T-helper 1 cell (primary cell): ENCODE measurements at regions not wholly inside any gene's neighbourhood (a gene's known extent, or its start where the extent isn't known, plus 50 kb on each side); places are given as distances from the start of the nearest gene placed in this dataset.

Source experiments
- DNase-seq, 5 donors: peaks; one replicate each; pipeline ENCODE4 v3.0.0-alpha.2; 2012 to 2020

DNA sequence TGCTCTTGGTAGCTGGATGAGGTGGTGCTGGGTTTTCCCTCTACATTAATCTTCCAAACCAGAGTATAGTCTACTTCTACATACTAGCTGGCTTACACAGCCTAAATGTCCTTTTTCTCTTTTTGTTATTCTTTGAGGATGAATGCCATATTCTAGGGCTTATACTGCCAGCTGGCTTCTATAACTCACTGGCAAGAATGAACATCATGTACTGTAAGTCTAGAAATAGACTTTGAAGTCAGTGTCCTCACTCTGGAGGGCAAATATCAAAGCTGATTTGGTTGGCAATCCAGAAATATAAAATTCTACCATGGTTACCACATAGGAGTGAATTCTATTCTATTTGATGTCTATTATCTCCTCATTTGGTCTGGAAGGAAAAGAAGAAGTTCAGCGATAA lies 251.7 kb upstream of the TYRP1 start:
- no peak for DNase-seq

- DNase-seq, result no peak
Measured at GRCh38 chr9:12448246-12448645, 244.9 kb upstream of the TYRP1 start.

DNA sequence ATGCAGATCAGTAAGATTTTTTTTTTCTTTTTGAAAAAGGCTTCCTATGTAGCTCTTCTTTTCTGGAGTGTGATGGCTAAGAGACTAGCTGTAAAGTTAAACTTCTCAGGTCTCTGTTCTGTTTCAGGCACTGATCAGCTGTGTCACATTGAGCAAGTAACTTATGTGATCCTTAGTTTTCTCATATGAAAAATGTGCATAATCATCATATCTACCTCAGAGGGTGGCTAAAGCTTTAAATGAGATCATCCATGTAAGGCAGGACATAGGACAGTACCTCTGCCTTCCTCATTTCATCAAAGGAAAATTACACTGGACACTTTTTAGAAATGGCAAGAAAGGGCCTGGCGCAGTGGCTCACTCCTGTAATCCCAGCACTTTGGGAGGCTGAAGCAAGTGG lies 235.9 kb upstream of the TYRP1 start:
- no peak for DNase-seq

DNA sequence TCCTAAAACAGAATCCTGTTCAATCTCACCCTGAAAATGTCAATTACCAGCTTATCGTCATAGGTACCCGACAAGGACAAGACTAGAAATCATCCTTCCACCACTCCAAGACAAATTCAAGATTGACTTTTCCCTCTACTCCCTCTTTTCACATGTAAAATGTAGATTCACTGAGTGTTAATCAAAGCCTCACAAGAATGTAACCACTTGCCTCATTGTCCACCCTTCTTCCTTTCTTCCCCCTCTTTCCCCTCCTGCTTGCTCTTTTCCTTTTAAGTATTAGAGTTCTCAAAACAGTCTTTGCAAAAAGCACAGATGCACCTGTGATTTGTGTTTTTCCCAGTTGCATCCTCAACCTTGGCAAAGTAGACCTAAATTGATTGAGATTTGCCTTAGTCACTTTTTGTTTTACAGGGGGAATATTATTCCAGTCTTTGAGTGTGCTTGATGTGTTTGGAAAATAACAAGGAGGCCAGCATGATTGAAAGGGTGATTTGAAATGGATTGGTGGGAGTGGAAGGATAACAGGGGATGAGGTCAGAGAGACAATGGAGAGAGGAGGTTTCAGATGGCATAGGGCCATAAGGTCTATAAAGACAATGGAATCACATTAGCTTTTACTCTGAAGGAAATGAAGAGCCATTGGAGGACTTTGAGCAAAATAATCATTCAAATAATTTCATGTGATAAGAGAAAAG lies 231.3 kb upstream of the TYRP1 start:
- DNase-seq, result no peak

DNA sequence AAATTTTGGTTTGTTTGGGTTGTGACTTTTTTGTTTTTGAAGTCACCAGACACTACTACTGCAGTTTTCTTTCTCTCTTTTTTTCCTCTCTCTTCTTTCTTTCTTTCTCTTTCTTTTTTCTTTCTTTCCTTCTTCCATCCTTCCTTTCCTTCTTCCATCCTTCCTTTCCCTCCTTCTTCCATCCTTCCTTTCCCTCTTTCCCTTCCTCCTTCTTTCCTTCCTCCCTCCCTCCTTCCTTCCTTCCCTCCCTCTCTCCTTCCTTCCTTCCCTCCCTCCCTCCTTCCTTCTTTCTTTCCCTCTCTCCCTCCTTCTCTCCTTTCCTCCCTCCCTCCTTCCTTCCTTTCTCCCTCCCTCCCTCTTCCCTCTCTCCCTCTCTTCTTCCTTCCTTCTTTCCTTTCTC lies 230.3 kb upstream of the TYRP1 start:
- no peak for DNase-seq

GRCh38 chr9:12463641-12464040 lies 229.5 kb upstream of the TYRP1 start:
- DNase-seq, result no peak

GRCh38 chr9:12464400-12464799 lies 228.8 kb upstream of the TYRP1 start:
- DNase-seq, result no peak

GRCh38 chr9:12464910-12465512 lies 228.2 kb upstream of the TYRP1 start:
- DNase-seq, result no peak

DNA sequence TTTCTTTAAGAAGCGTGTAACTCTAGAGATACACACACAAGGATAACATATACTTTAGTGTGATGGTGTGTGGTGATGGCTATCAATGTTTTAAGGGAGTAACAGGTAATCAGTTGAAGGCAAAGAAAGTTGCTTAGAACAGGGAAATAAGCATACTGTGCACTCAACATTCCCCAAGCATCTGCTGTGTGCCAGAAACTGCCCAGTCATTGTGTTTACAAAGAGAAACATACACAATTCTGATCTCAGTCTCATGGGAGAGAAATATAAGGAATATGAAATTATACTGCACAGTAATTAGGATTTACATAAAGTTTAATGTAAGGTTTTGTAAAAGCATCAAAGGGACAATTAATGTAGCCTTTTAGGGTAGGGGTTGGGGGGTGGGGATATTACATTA lies 224.1 kb upstream of the TYRP1 start:
- DNase-seq, result no peak

GRCh38 chr9:12494411-12494810 lies 198.8 kb upstream of the TYRP1 start:
- no peak for DNase-seq

DNA sequence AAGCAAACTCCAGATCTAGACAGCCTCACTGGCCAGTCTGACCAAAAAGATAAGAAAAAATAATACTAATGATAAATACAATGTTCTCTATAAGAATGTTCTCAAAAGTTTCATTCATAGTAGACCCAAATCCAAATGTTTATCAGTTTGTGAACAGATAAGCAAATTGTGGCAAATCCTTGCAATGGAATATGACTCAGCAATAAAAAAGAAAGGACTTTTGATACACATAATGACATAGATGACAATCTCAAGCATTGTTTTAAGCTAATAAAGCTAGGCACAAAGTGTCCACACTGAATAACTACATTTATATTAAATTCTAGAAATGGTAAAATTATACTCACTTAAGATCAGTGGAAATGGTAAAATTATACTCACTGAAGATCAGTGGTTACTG lies 195.4 kb upstream of the TYRP1 start:
- no peak for DNase-seq

DNA sequence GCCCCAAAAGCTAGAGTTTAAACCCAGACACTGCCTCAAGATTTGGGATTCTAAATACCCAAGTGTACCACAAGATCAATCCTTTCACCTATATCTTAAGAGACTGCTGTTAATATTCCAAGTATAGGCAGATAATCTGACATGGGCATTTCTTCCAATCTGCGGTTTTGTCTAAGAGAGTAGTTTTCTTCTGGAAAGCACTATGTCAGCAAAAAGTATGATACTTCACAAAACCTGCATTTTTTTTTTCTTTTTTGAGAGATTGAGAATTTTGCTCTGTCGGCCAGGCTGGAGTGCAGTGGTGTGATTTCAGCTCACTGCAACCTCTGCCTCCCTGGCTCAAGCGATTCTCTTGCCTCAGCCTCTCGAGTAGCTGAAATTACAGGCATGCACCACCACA lies 190.7 kb upstream of the TYRP1 start:
- no peak for DNase-seq

GRCh38 chr9:12503606-12504122 lies 189.5 kb upstream of the TYRP1 start:
- no peak for DNase-seq

- DNase-seq, result no peak
Measured at GRCh38 chr9:12510551-12510950, 182.6 kb upstream of the TYRP1 start.

DNA sequence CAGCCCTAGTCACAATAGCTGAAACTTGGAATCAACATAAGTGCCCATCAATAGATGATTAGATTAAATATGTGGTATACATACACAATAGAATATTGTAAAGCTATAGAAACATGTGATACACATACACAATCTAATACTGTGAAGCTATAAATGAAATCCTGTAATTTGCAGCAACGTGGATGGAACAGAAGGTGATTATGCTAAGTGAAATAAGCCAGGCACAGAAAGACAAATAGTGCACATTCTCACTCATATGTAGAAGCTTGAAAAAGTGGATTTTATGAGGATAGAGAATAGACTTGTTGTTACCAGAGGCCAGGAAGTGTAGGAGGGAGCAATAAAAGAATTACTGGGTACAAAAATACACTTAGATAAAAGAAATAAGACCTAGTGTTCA lies 181.5 kb upstream of the TYRP1 start:
- DNase-seq, result no peak

GRCh38 chr9:12516031-12516430 lies 177.2 kb upstream of the TYRP1 start:
- no peak for DNase-seq

DNA sequence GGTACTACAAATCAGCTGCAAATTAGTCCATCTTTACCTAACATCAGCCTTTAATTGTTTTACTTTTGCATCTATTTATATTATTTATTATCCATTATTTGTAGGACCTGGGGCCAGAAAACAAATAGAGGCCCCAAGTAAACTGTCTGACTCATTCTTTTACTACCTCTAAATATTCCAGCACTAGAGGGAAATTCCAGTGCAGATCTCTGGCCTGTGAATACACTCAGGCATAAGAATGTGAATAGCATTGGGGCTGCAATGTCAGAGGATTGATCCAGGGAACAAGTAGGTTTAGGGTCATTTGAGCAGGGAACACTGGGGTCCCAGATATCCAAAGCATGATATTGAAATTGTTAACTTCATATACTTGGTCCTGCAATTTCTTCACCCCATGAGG lies 176.6 kb upstream of the TYRP1 start:
- DNase-seq, result no peak

DNA sequence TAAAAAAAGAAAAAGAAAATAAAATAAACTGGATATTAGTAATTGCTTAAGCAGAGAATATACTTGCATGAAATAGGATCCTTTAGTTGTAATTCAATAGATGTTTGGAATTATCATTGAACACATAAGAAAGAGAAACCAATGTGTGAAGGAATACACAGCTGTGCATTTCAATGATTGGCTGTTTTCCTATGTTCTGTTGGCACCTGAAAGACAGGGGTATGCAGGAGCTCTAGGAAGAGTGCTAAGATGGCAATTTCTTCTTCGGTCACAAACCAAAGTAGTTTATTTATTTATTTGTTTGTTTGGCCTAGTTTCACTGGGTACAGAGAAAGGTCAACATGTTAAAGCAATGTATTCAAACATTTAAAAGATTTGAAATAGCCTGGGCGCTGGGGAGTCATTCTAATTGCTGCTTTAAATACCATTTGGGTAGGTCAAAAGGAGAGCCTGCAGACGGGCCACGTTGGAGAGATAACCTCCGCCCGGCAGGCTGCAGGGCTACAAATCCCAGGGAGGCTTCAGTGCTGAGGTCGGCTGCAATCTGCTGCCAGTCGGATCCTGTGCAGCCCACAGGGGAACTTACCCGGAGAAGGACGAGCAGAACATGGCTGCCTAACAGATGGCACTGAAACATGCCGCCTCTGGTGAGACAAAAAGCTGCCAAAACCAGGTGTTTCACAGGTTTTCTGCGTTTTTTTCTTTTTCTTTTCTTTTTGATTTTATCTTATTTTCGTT lies 154.2 kb upstream of the TYRP1 start:
- DNase-seq, result no peak

- no peak for DNase-seq
Measured at GRCh38 chr9:12539580-12539975, 153.6 kb upstream of the TYRP1 start.

GRCh38 chr9:12544700-12545099 lies 148.5 kb upstream of the TYRP1 start:
- no peak for DNase-seq

GRCh38 chr9:12554636-12555035 lies 138.5 kb upstream of the TYRP1 start:
- no peak for DNase-seq

GRCh38 chr9:12566404-12567090 lies 126.6 kb upstream of the TYRP1 start:
- no peak for DNase-seq
